ENCODE measurements at regions not wholly inside any gene's neighbourhood (a gene's known extent, or its start where the extent isn't known, plus 50 kb on each side); places are given as distances from the start of the nearest gene placed in this dataset.

- Histone ChIP-seq H3K79me2 (ENCODE audit: low read depth) (no peaks in the 10 kb centered on the region), H3K4me2 (no peak overlapping the region), H3K4me3 (no peak overlapping the region), H3K9me3 (ENCODE audit: low read depth) (no peaks in the 10 kb centered on the region), H3K4me1 (no peaks in the 10 kb centered on the region), H3K27ac (no peak overlapping the region), H3K9ac (no peak overlapping the region), H3K36me3 (no peaks in the 10 kb centered on the region), H3K27me3 (no peaks in the 10 kb centered on the region), H4K20me1 (ENCODE audit: low read depth) (no peaks in the 10 kb centered on the region), H3F3A (ENCODE audit: low read depth) (no peaks in the 10 kb centered on the region), H2AFZ (replicated peaks) (no peak overlapping the region)
- no peak overlapping the region for H3K4me3 Mint-ChIP-seq
- no peaks in the 10 kb centered on the region for H3K9me3 Mint-ChIP-seq
- no peak overlapping the region for H3K27ac Mint-ChIP-seq
- H3K36me3 Mint-ChIP-seq = no peaks in the 10 kb centered on the region
- H3K27me3 Mint-ChIP-seq (ENCODE audit: insufficient read depth, low read depth) = no peaks in the 10 kb centered on the region
- H3K4me1 Mint-ChIP-seq = no peaks in the 10 kb centered on the region
- no peak for TF ChIP-seq CTCF (IDR thresholded peaks at IDR 0.05)
- no peak for TF ChIP-seq EZH2phosphoT487 (IDR thresholded peaks at IDR 0.05)
- TF ChIP-seq EZH2 (IDR thresholded peaks at IDR 0.05) = no peak
- no peak for DNase-seq (ENCODE audit: low spot score)
These were observed 719.1 kb downstream of the CD109 start for GRCh38 chr6:74415056-74415455.

DNA sequence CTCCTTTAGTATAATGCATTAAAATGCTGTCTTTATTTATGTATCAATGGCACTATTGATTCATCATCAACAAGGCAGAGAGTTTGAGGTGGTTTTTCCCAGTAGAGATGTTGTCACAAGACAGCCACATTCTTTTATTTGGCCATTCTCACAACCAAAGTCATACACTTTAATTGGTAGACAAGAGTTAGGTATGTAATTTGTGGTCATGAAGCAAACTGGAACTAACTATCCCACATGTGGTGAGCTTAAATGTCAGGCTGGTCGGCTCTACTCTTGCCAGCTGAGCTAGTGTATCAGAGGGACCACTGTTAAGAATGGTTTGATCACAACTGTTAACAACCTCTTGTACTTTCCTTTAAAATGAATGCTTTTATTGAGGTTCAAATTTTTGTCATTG, 714.6 kb downstream of the CD109 start:
- H3K36me3 ChIP-seq = no peaks in the 10 kb centered on the region
- no peaks in the 10 kb centered on the region for H3K4me1 ChIP-seq
- H3K9ac ChIP-seq = no peak overlapping the region
- H3K27ac Mint-ChIP-seq = no peak overlapping the region
- no peaks in the 10 kb centered on the region for H3K79me2 ChIP-seq (ENCODE audit: low read depth)
- no peaks in the 10 kb centered on the region for H3K4me1 Mint-ChIP-seq
- H3K36me3 Mint-ChIP-seq = no peaks in the 10 kb centered on the region
- TF ChIP-seq EZH2phosphoT487 (IDR thresholded peaks at IDR 0.05) (no peak), CTCF (IDR thresholded peaks at IDR 0.05) (no peak), EZH2 (IDR thresholded peaks at IDR 0.05) (no peak)
- H3K27me3 ChIP-seq = no peaks in the 10 kb centered on the region
- H2AFZ ChIP-seq (replicated peaks) = no peak overlapping the region
- no peak overlapping the region for H3K27ac ChIP-seq
- no peak for DNase-seq (ENCODE audit: low spot score)
- no peaks in the 10 kb centered on the region for H3F3A ChIP-seq (ENCODE audit: low read depth)
- H3K4me2 ChIP-seq = no peak overlapping the region
- H3K4me3 Mint-ChIP-seq = no peak overlapping the region
- no peaks in the 10 kb centered on the region for H3K27me3 Mint-ChIP-seq (ENCODE audit: insufficient read depth, low read depth)
- no peak overlapping the region for H3K4me3 ChIP-seq
- no peaks in the 10 kb centered on the region for H4K20me1 ChIP-seq (ENCODE audit: low read depth)
- H3K9me3 Mint-ChIP-seq = peaks cover 9% of the 10 kb centered on the region
- H3K9me3 ChIP-seq (ENCODE audit: low read depth) = no peaks in the 10 kb centered on the region

DNA sequence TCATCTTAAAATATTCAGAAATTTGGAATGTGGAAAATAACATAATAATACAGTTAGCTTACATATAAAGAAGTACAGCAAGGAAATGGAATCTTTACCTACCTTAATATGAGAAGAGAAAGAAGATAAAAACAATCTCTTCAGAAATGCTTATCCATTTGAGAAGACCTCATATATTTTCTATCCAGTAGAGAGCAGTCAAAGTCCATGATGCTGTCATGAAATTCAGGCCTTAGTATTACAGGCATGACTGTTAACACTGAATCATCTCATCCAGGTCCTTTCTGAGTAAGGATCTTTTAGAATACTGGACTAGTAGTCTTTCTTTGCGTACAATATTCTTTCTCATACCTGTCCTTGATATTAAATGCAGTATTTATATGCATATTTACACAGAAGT, 713.4 kb downstream of the CD109 start:
- H3K9me3 Mint-ChIP-seq = peaks cover 10% of the 10 kb centered on the region
- TF ChIP-seq EZH2 (IDR thresholded peaks at IDR 0.05) (no peak), EZH2phosphoT487 (IDR thresholded peaks at IDR 0.05) (no peak), CTCF (IDR thresholded peaks at IDR 0.05) (peak; percentile 48)
- H3K36me3 Mint-ChIP-seq = no peaks in the 10 kb centered on the region
- Histone ChIP-seq H3K4me2 (no peak overlapping the region), H3K4me1 (no peaks in the 10 kb centered on the region), H2AFZ (replicated peaks) (no peak overlapping the region), H3K27ac (no peak overlapping the region), H3K4me3 (no peak overlapping the region), H3K9me3 (ENCODE audit: low read depth) (no peaks in the 10 kb centered on the region), H3K27me3 (no peaks in the 10 kb centered on the region), H3F3A (ENCODE audit: low read depth) (no peaks in the 10 kb centered on the region), H3K79me2 (ENCODE audit: low read depth) (no peaks in the 10 kb centered on the region), H3K9ac (no peak overlapping the region), H4K20me1 (ENCODE audit: low read depth) (no peaks in the 10 kb centered on the region), H3K36me3 (no peaks in the 10 kb centered on the region)
- DNase-seq (ENCODE audit: low spot score) = peak; percentile 9
- H3K4me3 Mint-ChIP-seq = no peak overlapping the region
- H3K27me3 Mint-ChIP-seq (ENCODE audit: insufficient read depth, low read depth) = no peaks in the 10 kb centered on the region
- no peak overlapping the region for H3K27ac Mint-ChIP-seq
- H3K4me1 Mint-ChIP-seq = no peaks in the 10 kb centered on the region

- DNase-seq (ENCODE audit: low spot score) = no peak
- H3K9ac ChIP-seq = no peak overlapping the region
- no peaks in the 10 kb centered on the region for H3K36me3 Mint-ChIP-seq
- H3K27me3 ChIP-seq = no peaks in the 10 kb centered on the region
- no peak overlapping the region for H3K27ac Mint-ChIP-seq
- H3K4me3 Mint-ChIP-seq = no peak overlapping the region
- H3K4me1 Mint-ChIP-seq = no peaks in the 10 kb centered on the region
- TF ChIP-seq EZH2phosphoT487 (IDR thresholded peaks at IDR 0.05) (no peak), EZH2 (IDR thresholded peaks at IDR 0.05) (no peak), CTCF (IDR thresholded peaks at IDR 0.05) (no peak)
- H3K9me3 Mint-ChIP-seq = peaks cover 10% of the 10 kb centered on the region
- no peaks in the 10 kb centered on the region for H3K4me1 ChIP-seq
- H2AFZ ChIP-seq (replicated peaks) = no peak overlapping the region
- H3K27ac ChIP-seq = no peak overlapping the region
- H3K4me3 ChIP-seq = no peak overlapping the region
- H3K9me3 ChIP-seq (ENCODE audit: low read depth) = no peaks in the 10 kb centered on the region
- no peak overlapping the region for H3K4me2 ChIP-seq
- no peaks in the 10 kb centered on the region for H4K20me1 ChIP-seq (ENCODE audit: low read depth)
- H3K36me3 ChIP-seq = no peaks in the 10 kb centered on the region
- no peaks in the 10 kb centered on the region for H3F3A ChIP-seq (ENCODE audit: low read depth)
- no peaks in the 10 kb centered on the region for H3K79me2 ChIP-seq (ENCODE audit: low read depth)
- H3K27me3 Mint-ChIP-seq (ENCODE audit: insufficient read depth, low read depth) = no peaks in the 10 kb centered on the region
These were observed 712.8 kb downstream of the CD109 start for GRCh38 chr6:74408844-74409243.
